ENCODE measurements at regions not wholly inside any gene's neighbourhood (a gene's known extent, or its start where the extent isn't known, plus 50 kb on each side); places are given as distances from the start of the nearest gene placed in this dataset.
A peak's percentile ranks its signal among the peaks of the same experiment; 100 is the strongest.

GRCh38 chr12:41869432-41869831 lies 275.2 kb downstream of the GXYLT1 start:
- no peak for DNase-seq

GRCh38 chr12:41866878-41867430 lies 277.7 kb downstream of the GXYLT1 start:
- no peak for DNase-seq

- DNase-seq, result peak; percentile 14
Measured at GRCh38 chr12:41856228-41856627, 288.4 kb downstream of the GXYLT1 start.

- no peak for DNase-seq
Measured at GRCh38 chr12:41850046-41850445, 294.6 kb downstream of the GXYLT1 start.

- no peak for DNase-seq
Measured at GRCh38 chr12:41846718-41847117, 298.0 kb downstream of the GXYLT1 start.

GRCh38 chr12:41836416-41836815 lies 308.3 kb downstream of the GXYLT1 start:
- DNase-seq, result no peak

GRCh38 chr12:41835556-41835955 lies 309.1 kb downstream of the GXYLT1 start:
- no peak for DNase-seq

GRCh38 chr12:41819948-41820347 lies 324.7 kb downstream of the GXYLT1 start:
- DNase-seq, result no peak

GRCh38 chr12:41804026-41804425 lies 340.6 kb downstream of the GXYLT1 start:
- DNase-seq, result no peak

GRCh38 chr12:41802803-41803202 lies 341.9 kb downstream of the GXYLT1 start:
- no peak for DNase-seq

GRCh38 chr12:41801261-41801660 lies 343.4 kb downstream of the GXYLT1 start:
- DNase-seq, result no peak

- no peak for DNase-seq
Measured at GRCh38 chr12:41799671-41800070, 345.0 kb downstream of the GXYLT1 start.

GRCh38 chr12:41795910-41796309 lies 348.8 kb downstream of the GXYLT1 start:
- no peak for DNase-seq

GRCh38 chr12:41795051-41795600 lies 349.5 kb downstream of the GXYLT1 start:
- DNase-seq, result peak; percentile 73

GRCh38 chr12:41794336-41794735 lies 350.3 kb downstream of the GXYLT1 start:
- no peak for DNase-seq

GRCh38 chr12:41784957-41785356 lies 359.7 kb downstream of the GXYLT1 start:
- DNase-seq, result no peak

- DNase-seq, result no peak
Measured at GRCh38 chr12:41778934-41779333, 365.7 kb downstream of the GXYLT1 start.

- DNase-seq, result no peak
Measured at GRCh38 chr12:41777064-41777790, 367.4 kb downstream of the GXYLT1 start.

GRCh38 chr12:41772478-41772877 lies 372.2 kb downstream of the GXYLT1 start:
- no peak for DNase-seq

- DNase-seq, result no peak
Measured at GRCh38 chr12:41769810-41770209, 374.9 kb downstream of the GXYLT1 start.

- no peak for DNase-seq
Measured at GRCh38 chr12:41768456-41768855, 376.2 kb downstream of the GXYLT1 start.

- no peak for DNase-seq
Measured at GRCh38 chr12:41762691-41763090, 382.0 kb downstream of the GXYLT1 start.

- DNase-seq, result no peak
Measured at GRCh38 chr12:41745593-41745992, 399.1 kb downstream of the GXYLT1 start.

- DNase-seq, result no peak
Measured at GRCh38 chr12:41743835-41744234, 400.8 kb downstream of the GXYLT1 start.

- no peak for DNase-seq
Measured at GRCh38 chr12:41739066-41739465, 405.6 kb downstream of the GXYLT1 start.

Data from eye (tissue), 1 donor.